ENCODE measurements at regions not wholly inside any gene's neighbourhood (a gene's known extent, or its start where the extent isn't known, plus 50 kb on each side); places are given as distances from the start of the nearest gene placed in this dataset.

DNA sequence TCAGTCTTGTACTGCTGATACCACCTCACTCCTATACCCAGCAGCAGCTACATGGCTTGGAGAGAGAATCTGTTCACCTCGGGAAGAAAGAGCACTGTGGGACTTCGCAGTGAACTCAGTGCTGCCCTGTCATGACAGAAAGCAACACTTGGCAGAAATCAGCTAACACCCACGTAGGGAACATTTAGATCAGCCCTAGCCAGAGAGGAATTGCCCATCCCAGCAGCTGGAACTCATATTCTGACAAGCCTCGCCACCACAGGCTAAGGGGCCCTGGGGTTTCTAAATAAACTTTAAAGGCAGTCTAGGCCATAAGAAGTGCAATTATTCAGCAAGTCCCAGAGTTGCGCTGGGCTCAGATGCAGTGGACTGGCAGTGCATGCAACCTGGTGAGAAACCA, 1266.8 kb downstream of the GRIK2 start:
- TF ChIP-seq, protein P1, sequence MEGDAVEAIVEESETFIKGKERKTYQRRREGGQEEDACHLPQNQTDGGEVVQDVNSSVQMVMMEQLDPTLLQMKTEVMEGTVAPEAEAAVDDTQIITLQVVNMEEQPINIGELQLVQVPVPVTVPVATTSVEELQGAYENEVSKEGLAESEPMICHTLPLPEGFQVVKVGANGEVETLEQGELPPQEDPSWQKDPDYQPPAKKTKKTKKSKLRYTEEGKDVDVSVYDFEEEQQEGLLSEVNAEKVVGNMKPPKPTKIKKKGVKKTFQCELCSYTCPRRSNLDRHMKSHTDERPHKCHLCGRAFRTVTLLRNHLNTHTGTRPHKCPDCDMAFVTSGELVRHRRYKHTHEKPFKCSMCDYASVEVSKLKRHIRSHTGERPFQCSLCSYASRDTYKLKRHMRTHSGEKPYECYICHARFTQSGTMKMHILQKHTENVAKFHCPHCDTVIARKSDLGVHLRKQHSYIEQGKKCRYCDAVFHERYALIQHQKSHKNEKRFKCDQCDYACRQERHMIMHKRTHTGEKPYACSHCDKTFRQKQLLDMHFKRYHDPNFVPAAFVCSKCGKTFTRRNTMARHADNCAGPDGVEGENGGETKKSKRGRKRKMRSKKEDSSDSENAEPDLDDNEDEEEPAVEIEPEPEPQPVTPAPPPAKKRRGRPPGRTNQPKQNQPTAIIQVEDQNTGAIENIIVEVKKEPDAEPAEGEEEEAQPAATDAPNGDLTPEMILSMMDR (IDR thresholded peaks at IDR 0.05; ENCODE audit: extremely low read depth in 1 of 2, insufficient read depth in 1 of 2, low read depth in 1 of 2, low read length in 2 of 2), result no peak
- TF ChIP-seq, protein P2, sequence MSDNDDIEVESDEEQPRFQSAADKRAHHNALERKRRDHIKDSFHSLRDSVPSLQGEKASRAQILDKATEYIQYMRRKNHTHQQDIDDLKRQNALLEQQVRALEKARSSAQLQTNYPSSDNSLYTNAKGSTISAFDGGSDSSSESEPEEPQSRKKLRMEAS (IDR thresholded peaks at IDR 0.05; ENCODE audit: insufficient read depth, insufficient read length), result no peak
- no peak for TF ChIP-seq EZH2 (IDR thresholded peaks at IDR 0.05; ENCODE audit: borderline replicate concordance, low read depth, low read length, severe bottlenecking)

Data from endothelial cell of umbilical vein (primary cell).